ENCODE measurements at regions not wholly inside any gene's neighbourhood (a gene's known extent, or its start where the extent isn't known, plus 50 kb on each side); places are given as distances from the start of the nearest gene placed in this dataset.
"Not testable (repeated sequence)": the region's sequence is repeated elsewhere in the genome, so short reads cannot be mapped to it uniquely, and the experiment has no call there.

DNA sequence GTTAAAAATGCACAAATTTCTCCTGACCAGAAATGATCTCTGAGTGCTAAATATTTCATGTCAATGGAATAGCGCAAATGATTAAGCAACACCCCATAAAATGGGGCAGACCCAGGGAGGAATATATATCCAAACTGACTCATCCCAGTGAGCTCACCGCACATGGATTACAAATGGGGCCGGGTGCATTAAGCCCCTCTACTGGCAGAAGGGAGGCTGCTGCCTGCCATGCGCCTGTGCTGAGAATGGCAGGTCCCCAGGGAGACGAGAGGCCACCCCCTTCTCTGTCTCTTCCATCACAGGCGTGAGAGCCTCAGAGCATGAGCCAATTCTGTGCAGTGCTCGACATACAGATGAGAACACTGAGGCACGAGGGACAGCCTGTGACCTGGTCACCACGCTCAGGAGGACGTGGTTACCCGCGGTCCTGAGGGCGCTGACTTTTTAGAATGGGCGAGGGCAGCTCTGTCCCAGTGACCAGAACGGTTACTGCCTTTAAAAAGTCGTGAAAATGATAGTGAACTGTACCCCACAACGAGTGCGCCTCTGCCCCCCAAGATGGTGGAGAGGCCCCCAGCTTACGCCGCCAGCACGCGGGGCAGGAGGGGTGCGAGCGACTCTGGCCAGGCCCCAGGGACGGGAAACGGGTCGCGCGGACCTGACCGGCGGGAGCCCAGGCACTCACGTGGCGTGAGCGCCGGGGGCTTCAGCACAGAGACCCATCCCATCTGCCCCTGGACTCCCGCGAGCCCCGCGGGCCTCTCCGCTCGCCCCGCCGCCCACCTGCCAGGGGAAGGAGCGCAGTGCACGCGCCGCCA, 130.2 kb upstream of the ALDH3B2 start:
- DNase-seq, result peak in 1 of 2 experiments; percentile 52

GRCh38 chr11:67803519-67803918, 129.1 kb upstream of the ALDH3B2 start:
- DNase-seq, result not testable (repeated sequence)

DNA sequence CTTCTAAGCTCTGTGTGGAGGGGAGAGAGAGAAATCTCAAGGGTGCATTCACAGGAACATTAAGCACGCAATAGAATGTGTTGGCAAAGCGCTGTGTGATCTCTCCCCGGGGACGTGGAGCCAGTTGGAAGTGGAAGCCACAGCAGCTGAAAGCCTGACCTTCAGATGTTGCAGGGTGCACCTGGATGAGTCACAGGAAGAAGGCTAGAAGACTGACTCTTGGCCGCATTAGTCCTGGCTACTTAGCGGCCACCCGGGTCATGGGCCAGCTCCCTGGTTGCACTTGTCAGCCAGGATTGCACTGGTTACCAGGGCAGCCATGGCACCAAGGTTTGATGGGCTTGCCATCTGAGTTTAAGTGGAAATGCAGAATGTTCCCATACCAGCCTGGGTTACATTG, 128.6 kb upstream of the ALDH3B2 start:
- DNase-seq, result not testable (repeated sequence)

DNA sequence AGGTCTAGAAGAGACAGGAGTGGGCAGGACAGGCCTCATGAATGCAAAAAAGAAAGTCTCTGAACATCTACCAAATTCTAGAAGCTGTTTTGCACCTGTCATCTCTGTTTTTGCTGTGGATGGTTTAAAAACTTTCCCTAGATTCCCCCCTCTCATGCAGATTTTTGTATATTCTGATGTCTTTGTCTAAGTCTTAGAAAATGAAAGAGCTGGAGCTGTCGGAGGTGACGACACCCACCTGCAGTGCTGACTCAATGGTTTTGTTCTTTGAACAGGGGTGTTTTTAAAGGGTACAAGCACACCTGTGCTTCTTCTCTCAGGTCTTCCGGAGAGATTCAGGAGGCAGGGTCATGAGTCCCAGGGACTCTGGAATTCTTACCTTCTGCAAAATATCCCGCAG, 128.2 kb upstream of the ALDH3B2 start:
- DNase-seq, result not testable (repeated sequence)

- not testable (repeated sequence) for DNase-seq
Observed at GRCh38 chr11:67801397-67801796, 127.0 kb upstream of the ALDH3B2 start.

GRCh38 chr11:67800591-67800990, 126.2 kb upstream of the ALDH3B2 start:
- not testable (repeated sequence) for DNase-seq

GRCh38 chr11:67799808-67800207, 125.4 kb upstream of the ALDH3B2 start:
- not testable (repeated sequence) for DNase-seq

GRCh38 chr11:67797726-67798521, 123.5 kb upstream of the ALDH3B2 start:
- not testable (repeated sequence) for DNase-seq

DNA sequence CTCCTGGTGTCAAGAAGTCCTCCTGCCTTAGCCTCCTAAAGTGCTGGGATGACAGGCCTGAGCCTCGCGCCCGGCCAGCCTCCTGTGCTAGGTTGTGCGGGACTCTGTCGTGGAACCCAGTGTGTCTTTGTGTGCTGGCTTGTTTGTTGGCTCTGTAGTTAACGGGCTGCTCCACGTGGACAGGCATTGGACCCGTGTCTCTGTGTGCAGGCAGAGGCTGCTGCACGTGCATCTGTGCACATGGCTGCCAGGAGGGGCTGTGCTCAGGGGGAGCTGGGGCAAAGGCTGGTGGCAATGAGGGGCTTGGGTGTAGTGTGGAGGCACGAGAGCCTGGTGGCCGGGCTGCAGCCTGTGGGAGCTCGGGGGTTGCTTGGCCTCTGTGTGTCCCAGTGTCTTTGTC, 121.3 kb upstream of the ALDH3B2 start:
- DNase-seq, result no peak

GRCh38 chr11:67793750-67794149, 119.3 kb upstream of the ALDH3B2 start:
- not testable (repeated sequence) for DNase-seq

DNA sequence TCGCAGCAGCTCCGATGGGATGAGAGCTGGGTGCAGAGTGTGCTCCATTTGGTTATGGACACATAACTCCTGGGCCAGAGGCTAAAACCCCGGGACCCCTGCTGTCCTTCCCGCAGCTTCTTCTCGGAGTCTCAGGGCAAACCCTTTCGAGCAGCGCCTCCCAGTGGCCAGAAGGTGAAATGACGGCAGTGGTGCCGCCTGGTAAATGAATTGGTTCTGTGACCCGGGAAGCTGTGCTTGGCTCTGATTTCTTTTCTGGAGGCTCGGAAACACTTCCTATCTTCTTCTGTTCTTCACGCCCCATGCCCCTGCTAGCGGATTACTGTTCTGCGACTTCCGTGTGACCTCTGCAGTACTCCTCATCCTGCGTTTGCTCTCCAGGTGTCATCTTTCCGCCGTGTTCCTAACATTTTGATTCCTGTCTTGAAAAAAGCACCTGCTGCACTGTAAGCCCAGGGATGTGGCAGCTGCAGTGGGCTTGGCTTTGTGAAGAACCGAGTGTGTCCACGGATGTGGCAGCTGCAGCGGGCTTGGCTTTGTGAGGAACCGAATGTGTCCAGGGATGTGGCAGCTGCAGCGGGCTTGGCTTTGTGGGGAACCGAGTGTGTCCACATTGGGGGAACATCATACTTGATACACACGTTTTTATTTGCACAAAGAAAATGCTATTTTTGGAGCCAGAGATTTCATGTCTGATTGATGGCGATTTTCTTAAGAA, 118.0 kb upstream of the ALDH3B2 start:
- peak; percentile 70 to 75 for DNase-seq

DNA sequence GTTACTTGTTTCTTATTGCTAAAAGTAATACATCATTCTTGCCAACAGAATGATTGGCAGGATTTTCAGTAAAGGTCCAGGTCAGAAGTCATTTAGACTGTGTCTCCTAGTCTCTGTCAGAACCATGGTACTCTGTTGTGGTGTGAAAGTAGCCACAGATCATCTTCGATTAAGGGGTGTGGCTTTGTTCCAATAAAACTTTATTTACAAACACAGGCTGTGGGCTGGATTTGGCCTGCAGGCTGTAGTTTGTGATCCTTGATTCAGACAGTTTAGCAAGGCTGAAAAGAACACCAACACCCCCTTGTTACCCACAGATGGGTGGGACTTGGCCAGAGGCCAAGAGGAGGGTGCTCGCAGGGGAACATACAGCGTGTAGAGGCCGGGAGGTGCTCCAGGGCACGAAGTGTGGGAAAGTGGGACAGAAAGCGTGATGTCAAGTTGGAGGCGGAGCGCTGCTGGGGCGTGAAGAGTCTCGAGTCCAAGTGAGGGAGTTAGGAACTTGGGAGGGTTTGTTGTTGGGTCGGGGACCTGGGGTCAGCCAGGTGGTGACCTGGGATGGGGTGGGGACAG, 117.3 kb upstream of the ALDH3B2 start:
- DNase-seq, result peak in 1 of 2 experiments; percentile 21

GRCh38 chr11:67788341-67788695, 113.9 kb upstream of the ALDH3B2 start:
- not testable (repeated sequence) for DNase-seq

DNA sequence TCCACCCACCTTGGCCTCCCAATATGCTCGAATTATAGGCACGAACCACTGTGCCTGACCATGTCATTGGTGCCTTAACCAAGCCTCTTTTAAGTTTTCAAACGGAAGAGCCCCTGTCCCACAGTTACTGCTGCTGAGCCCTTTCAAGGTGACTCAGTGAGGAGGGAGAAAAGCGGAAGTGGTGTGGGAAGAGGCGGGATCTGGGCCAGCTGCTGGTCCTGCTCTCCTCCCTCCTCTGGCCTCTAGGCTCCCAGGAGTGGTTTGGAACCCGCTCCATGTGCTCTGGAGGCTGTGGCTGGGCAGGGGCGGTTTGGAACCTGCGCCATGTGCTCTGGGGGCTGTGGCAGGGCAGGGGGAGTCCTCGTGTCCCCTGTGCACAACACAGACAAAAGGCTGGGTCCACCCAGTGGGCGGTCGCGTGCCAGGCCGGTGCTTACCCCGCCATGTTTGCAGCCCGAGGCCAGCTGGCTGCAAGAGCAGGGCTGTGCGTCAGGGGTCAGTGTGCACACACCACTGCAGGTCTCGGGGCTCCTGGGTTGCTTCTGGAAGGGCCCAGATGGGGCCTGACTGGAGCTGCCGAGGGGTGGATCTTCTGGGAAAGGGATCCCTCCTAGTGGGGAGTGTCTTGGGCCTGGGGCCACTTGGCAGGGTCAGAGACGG, 113.4 kb upstream of the ALDH3B2 start:
- not testable (repeated sequence) for DNase-seq

GRCh38 chr11:67781967-67782366, 107.5 kb upstream of the ALDH3B2 start:
- not testable (repeated sequence) for DNase-seq

GRCh38 chr11:67781506-67781905, 107.1 kb upstream of the ALDH3B2 start:
- not testable (repeated sequence) for DNase-seq

DNA sequence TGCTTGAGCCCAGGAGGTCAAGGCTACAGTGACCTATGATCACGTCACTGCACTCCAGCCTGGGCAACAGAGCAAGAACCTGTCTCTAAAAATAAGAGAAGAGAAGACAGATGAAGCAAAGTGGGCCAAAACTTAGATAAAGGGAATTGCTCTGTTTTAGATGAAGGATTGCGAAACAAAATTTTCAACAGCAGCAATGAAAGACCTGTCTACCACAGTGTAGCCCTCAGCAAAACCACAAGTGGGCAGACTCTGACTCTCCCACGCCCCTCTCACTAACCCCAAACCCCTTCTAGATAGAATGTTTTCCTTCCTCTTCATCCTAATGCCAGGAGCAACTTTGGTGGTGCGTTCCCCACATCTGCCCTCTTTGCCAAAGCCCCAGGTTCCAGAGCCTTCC, 105.6 kb upstream of the ALDH3B2 start:
- DNase-seq, result no peak

DNA sequence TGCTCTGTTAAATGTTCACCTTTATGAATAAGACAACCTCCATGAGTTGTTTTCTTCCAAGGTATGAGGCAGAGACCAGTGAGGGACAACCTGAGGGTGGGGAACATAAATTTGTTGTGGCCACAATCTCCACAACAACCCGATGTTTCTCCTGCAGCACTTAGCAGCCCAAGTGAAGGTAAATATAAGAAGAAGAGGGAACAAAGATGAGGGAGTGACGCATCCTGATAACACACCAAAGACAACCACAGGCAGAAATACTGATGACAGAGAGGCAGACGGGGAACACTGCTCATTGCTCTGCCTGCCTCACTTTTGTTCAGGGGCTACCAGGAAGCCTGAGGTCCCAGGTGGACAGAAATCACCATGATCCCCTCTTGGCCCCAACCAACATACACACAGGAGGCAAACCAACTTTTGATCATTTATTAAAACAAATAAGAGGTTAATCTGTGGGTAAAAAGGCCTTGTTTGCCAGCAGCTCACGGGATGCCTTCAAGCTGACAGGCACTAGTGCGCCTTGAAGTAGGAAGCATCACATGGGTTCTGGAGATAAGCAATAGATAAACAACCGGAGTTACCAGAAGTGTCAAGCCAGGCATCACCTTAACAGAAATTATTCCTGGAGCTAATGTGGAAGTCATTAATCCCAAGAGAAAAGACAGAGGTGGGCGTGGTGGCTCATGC, 104.9 kb upstream of the ALDH3B2 start:
- DNase-seq, result not testable (repeated sequence)

- no peak for DNase-seq
Observed at GRCh38 chr11:67776852-67777520, 102.6 kb upstream of the ALDH3B2 start.

- DNase-seq, result not testable (repeated sequence)
Observed at GRCh38 chr11:67774175-67774574, 99.8 kb upstream of the ALDH3B2 start.

All from activated T-cell treated with anti-CD3 and anti-CD28 coated beads, Interleukin-2, amount 50 U/mL, for 48 hours (primary cell).